CD4-positive, alpha-beta T cell (primary cell): ENCODE measurements at regions not wholly inside any gene's neighbourhood (a gene's known extent, or its start where the extent isn't known, plus 50 kb on each side); places are given as distances from the start of the nearest gene placed in this dataset.

ENCODE experiments used
- ATAC-seq: fragments of 200-7000 bp; cut with Tn5 transposase; one replicate; pipeline ENCODE4 v1.10.0; 2022; ENCODE audit warnings: mild to moderate bottlenecking; ENCODE audit not compliant: poor library complexity
- CTCF ChIA-PET: fragments of 350-600 bp; sonication (Branson Sonifier 250); formaldehyde crosslinking; loops from one replicate; lab custom pipeline; 2021; ENCODE audit warnings: antibody characterized with exemption, inconsistent platforms; lab: Charles Lee
- POLR2A ChIA-PET: fragments of 350-600 bp; sonication (Branson Sonifier 250); formaldehyde crosslinking; loops from one replicate; lab custom pipeline; 2021; ENCODE audit warnings: antibody characterized with exemption, inconsistent platforms; lab: Charles Lee
- DNase-seq, 14 experiments: peaks; one replicate each; pipeline ENCODE4 v3.0.0-alpha.2; 2013 to 2020; ENCODE audit warnings: mixed read lengths in 2 of 14
- H3K27ac ChIP-seq, 2 donors: one replicate each; pipeline versions ENCODE4 v1.5.1 to v1.7.0; 2013; ENCODE audit warnings: low read length in 2 of 2, low read depth in 1 of 2, mild to moderate bottlenecking in 1 of 2
- H3K27me3 ChIP-seq, 2 experiments: 1 replicate in 1 of 2; 2 replicates in 1 of 2; pipeline versions ENCODE4 v1.6.1 to v1.7.0; 2013; ENCODE audit warnings: low read length in 2 of 2, control low read depth in 1 of 2, mild to moderate bottlenecking in 1 of 2, moderate library complexity in 1 of 2; ENCODE audit not compliant: insufficient read depth in 2 of 2, control insufficient read depth in 1 of 2
- H3K36me3 ChIP-seq: one replicate; pipeline ENCODE4 v1.6.1; 2013; ENCODE audit warnings: low read length, control low read depth; ENCODE audit not compliant: insufficient read depth
- H3K4me1 ChIP-seq: one replicate; pipeline ENCODE4 v1.6.1; 2013; ENCODE audit warnings: low read length, control low read depth; ENCODE audit not compliant: insufficient read depth
- H3K4me3 ChIP-seq: one replicate; pipeline ENCODE4 v1.5.1; 2013; ENCODE audit warnings: mild to moderate bottlenecking, low read length, moderate library complexity
- H3K9me3 ChIP-seq, 2 experiments: 1 replicate in 1 of 2; 2 replicates in 1 of 2; pipeline versions ENCODE4 v1.6.1 to v1.7.0; 2013; ENCODE audit warnings: low read length in 2 of 2, mild to moderate bottlenecking in 2 of 2, control low read depth in 1 of 2, moderate library complexity in 1 of 2; ENCODE audit not compliant: control insufficient read depth in 1 of 2, insufficient read depth in 1 of 2
- H3K27ac Mint-ChIP-seq: one replicate; pipeline ENCODE4 v1.8.0; 2020; ENCODE audit warnings: mixed read lengths
- H3K27me3 Mint-ChIP-seq: one replicate; pipeline ENCODE4 v1.8.0; 2021; ENCODE audit warnings: mixed read lengths
- H3K36me3 Mint-ChIP-seq: one replicate; pipeline ENCODE4 v1.8.0; 2021; ENCODE audit warnings: low read depth, mixed read lengths
- H3K4me1 Mint-ChIP-seq: one replicate; pipeline ENCODE4 v1.8.0; 2021; ENCODE audit warnings: low read depth, mixed read lengths
- H3K4me3 Mint-ChIP-seq: one replicate; pipeline ENCODE4 v1.8.0; 2020; ENCODE audit warnings: mild to moderate bottlenecking, mixed read lengths
- H3K9me3 Mint-ChIP-seq: one replicate; pipeline ENCODE4 v1.8.0; 2020; ENCODE audit warnings: mixed read lengths
- CTCF ChIP-seq: fragments of 200-600 bp; IDR thresholded peaks from one replicate; pipeline ENCODE4 v1.8.0; 2022; ENCODE audit warnings: antibody characterized with exemption, mild to moderate bottlenecking
- intact Hi-C, 2 experiments: fragments of 100-400 bp; cut with DNase I in 1 of 2; cut with micrococcal nuclease in 1 of 2; formaldehyde crosslinking; loops; one replicate each; pipeline versions ENCODE4 v1.15.1 to v1.9.0; 2023 to 2025; cut with DNase I, micrococcal nuclease

- Mint-ChIP-seq H3K27ac (no peak overlapping the region), H3K9me3 (no peaks in the 10 kb centered on the region), H3K27me3 (no peaks in the 10 kb centered on the region), H3K36me3 (no peaks in the 10 kb centered on the region), H3K4me1 (no peaks in the 10 kb centered on the region), H3K4me3 (no peak overlapping the region)
- TF ChIP-seq CTCF = no peak
- DNase-seq (no peak), ATAC-seq (no peak)
- H3K27ac ChIP-seq = no peak overlapping the region
- ChIA-PET POLR2A (no interaction called here), CTCF (no interaction called here)
- H3K4me3 ChIP-seq = no peak overlapping the region
- no peaks in the 10 kb centered on the region for H3K27me3 ChIP-seq
- H3K36me3 ChIP-seq = no peaks in the 10 kb centered on the region
- intact Hi-C loops = no loop called here
- H3K9me3 ChIP-seq = no peaks in the 10 kb centered on the region
- no peaks in the 10 kb centered on the region for H3K4me1 ChIP-seq
Observed at GRCh38 chr3:34207002-34207401, 408.6 kb downstream of the PDCD6IP start.

GRCh38 chr3:34207806-34208205 is 409.4 kb downstream of the PDCD6IP start:
- no peaks in the 10 kb centered on the region for H3K27me3 Mint-ChIP-seq
- Histone ChIP-seq H3K4me1 (no peaks in the 10 kb centered on the region), H3K36me3 (no peaks in the 10 kb centered on the region), H3K27ac (no peak overlapping the region), H3K27me3 (no peaks in the 10 kb centered on the region), H3K9me3 (no peaks in the 10 kb centered on the region), H3K4me3 (no peak overlapping the region)
- DNase-seq = no peak
- CTCF ChIA-PET = no interaction called here
- intact Hi-C loops = no loop called here
- H3K4me1 Mint-ChIP-seq = no peaks in the 10 kb centered on the region
- no peak for TF ChIP-seq CTCF
- H3K27ac Mint-ChIP-seq = no peak overlapping the region
- H3K36me3 Mint-ChIP-seq = no peaks in the 10 kb centered on the region
- no peaks in the 10 kb centered on the region for H3K9me3 Mint-ChIP-seq
- POLR2A ChIA-PET = no interaction called here
- no peak overlapping the region for H3K4me3 Mint-ChIP-seq
- no peak for ATAC-seq

- intact Hi-C loops = no loop called here
- no peaks in the 10 kb centered on the region for H3K27me3 ChIP-seq
- Mint-ChIP-seq H3K27me3 (no peaks in the 10 kb centered on the region), H3K36me3 (no peaks in the 10 kb centered on the region), H3K4me3 (no peak overlapping the region), H3K4me1 (no peaks in the 10 kb centered on the region), H3K27ac (no peak overlapping the region), H3K9me3 (no peaks in the 10 kb centered on the region)
- H3K9me3 ChIP-seq = no peaks in the 10 kb centered on the region
- H3K4me1 ChIP-seq = no peaks in the 10 kb centered on the region
- ChIA-PET POLR2A (no interaction called here), CTCF (no interaction called here)
- no peak for DNase-seq
- no peaks in the 10 kb centered on the region for H3K36me3 ChIP-seq
- no peak overlapping the region for H3K27ac ChIP-seq
- ATAC-seq = no peak
- no peak for TF ChIP-seq CTCF
- H3K4me3 ChIP-seq = no peak overlapping the region
Observed at GRCh38 chr3:34212175-34212574, 413.7 kb downstream of the PDCD6IP start.
